ENCODE measurements at regions not wholly inside any gene's neighbourhood (a gene's known extent, or its start where the extent isn't known, plus 50 kb on each side); places are given as distances from the start of the nearest gene placed in this dataset.

GRCh38 chr1:234997201-234997895 lies 131.3 kb downstream of the TOMM20 start (continued):
- TF ChIP-seq KDM1A (CRISPR knock-in tag; IDR thresholded peaks at IDR 0.05) (peak; percentile 56; the same call in 1 of the 2 replicates), ZFP91 (CRISPR knock-in tag; IDR thresholded peaks at IDR 0.05; ENCODE audit: borderline replicate concordance) (peak; percentile 47; the same call in 1 of the 2 replicates), TOPORS (CRISPR knock-in tag; IDR thresholded peaks at IDR 0.05) (0 out of 2 replicates have a peak, but pooled peaks have one; percentile 35), AHR (CRISPR knock-in tag; IDR thresholded peaks at IDR 0.05) (peak; percentile 58; the same call in 1 of the 2 replicates), ZNF143 (CRISPR knock-in tag; IDR thresholded peaks at IDR 0.05) (peak; percentile 35; the same call in 1 of the 2 replicates), ZNF430 (CRISPR knock-in tag; IDR thresholded peaks at IDR 0.05) (no peak; the same call in 1 of the 2 replicates), CCAR2 (optimal IDR thresholded peaks at IDR 0.05; ENCODE audit: low read depth, low read length) (no peak), MTA1 (CRISPR knock-in tag; IDR thresholded peaks at IDR 0.05; ENCODE audit: borderline replicate concordance) (peak; percentile 90), ZNF598 (CRISPR knock-in tag; IDR thresholded peaks at IDR 0.05; ENCODE audit: borderline replicate concordance) (peak; percentile 43; the same call in 1 of the 2 replicates), BRD4 (CRISPR knock-in tag; IDR thresholded peaks at IDR 0.05) (0 out of 2 replicates have a peak, but pooled peaks have one; percentile 59), NRL (CRISPR knock-in tag; IDR thresholded peaks at IDR 0.05; ENCODE audit: borderline replicate concordance) (0 out of 2 replicates have a peak, but pooled peaks have one; percentile 61), ZNF570 (CRISPR knock-in tag; IDR thresholded peaks at IDR 0.05; ENCODE audit: borderline replicate concordance) (no peak), BRF2 (CRISPR knock-in tag; IDR thresholded peaks at IDR 0.05) (no peak), JUND (CRISPR knock-in tag; IDR thresholded peaks at IDR 0.05) (peak; percentile 54; the same call in 1 of the 2 replicates), JUN (CRISPR knock-in tag; IDR thresholded peaks at IDR 0.05) (peak; percentile 78; the same call in 1 of the 2 replicates), DBP (CRISPR knock-in tag; IDR thresholded peaks at IDR 0.05; ENCODE audit: not compliant biosample characterization) (peak; percentile 52), ZNF33A (CRISPR knock-in tag; IDR thresholded peaks at IDR 0.05; ENCODE audit: borderline replicate concordance) (peak; percentile 41; the same call in 1 of the 2 replicates), TSC22D2 (CRISPR knock-in tag; IDR thresholded peaks at IDR 0.05; ENCODE audit: borderline replicate concordance) (peak; percentile 46; the same call in 1 of the 2 replicates), SNAPC4 (CRISPR knock-in tag; IDR thresholded peaks at IDR 0.05) (no peak), ZNF232 (CRISPR knock-in tag; IDR thresholded peaks at IDR 0.05; ENCODE audit: borderline replicate concordance) (peak; percentile 43; the same call in 1 of the 2 replicates)
